NCI-H748 (cell line): ENCODE measurements at regions not wholly inside any gene's neighbourhood (a gene's known extent, or its start where the extent isn't known, plus 50 kb on each side); places are given as distances from the start of the nearest gene placed in this dataset.
"Not testable (repeated sequence)": the region's sequence is repeated elsewhere in the genome, so short reads cannot be mapped to it uniquely, and the experiment has no call there.

Experiments used
- DNase-seq: peaks from one replicate; lab custom pipeline; 2025; ENCODE audit not compliant: unreplicated experiment; lab: John Stamatoyannopoulos, UW

GRCh38 chr4:84286048-84286447 is 213.0 kb downstream of the NKX6-1 start:
- no peak for DNase-seq

- DNase-seq: no peak
Measured at GRCh38 chr4:84279678-84280077, 219.4 kb downstream of the NKX6-1 start.

GRCh38 chr4:84277923-84278322 is 221.2 kb downstream of the NKX6-1 start:
- no peak for DNase-seq

GRCh38 chr4:84276752-84277151 is 222.3 kb downstream of the NKX6-1 start:
- DNase-seq: no peak

- DNase-seq: no peak
Measured at GRCh38 chr4:84269536-84270044, 229.5 kb downstream of the NKX6-1 start.

- DNase-seq: no peak
Measured at GRCh38 chr4:84264652-84265051, 234.4 kb downstream of the NKX6-1 start.

- no peak for DNase-seq
Measured at GRCh38 chr4:84263415-84263814, 235.7 kb downstream of the NKX6-1 start.

GRCh38 chr4:84260495-84260894 is 238.6 kb downstream of the NKX6-1 start:
- DNase-seq: no peak

- peak; percentile 40 for DNase-seq
Measured at GRCh38 chr4:84258905-84259830, 239.9 kb downstream of the NKX6-1 start.

- no peak for DNase-seq
Measured at GRCh38 chr4:84254537-84254936, 244.6 kb downstream of the NKX6-1 start.

GRCh38 chr4:84249521-84249920 is 249.6 kb downstream of the NKX6-1 start:
- no peak for DNase-seq

GRCh38 chr4:84245042-84245441 is 254.1 kb downstream of the NKX6-1 start:
- not testable (repeated sequence) for DNase-seq

GRCh38 chr4:84244346-84244801 is 254.7 kb downstream of the NKX6-1 start:
- not testable (repeated sequence) for DNase-seq

GRCh38 chr4:84243685-84244084 is 255.4 kb downstream of the NKX6-1 start:
- no peak for DNase-seq

GRCh38 chr4:84239278-84239845 is 259.7 kb downstream of the NKX6-1 start:
- no peak for DNase-seq

- no peak for DNase-seq
Measured at GRCh38 chr4:84238247-84239090, 260.6 kb downstream of the NKX6-1 start.

- no peak for DNase-seq
Measured at GRCh38 chr4:84237008-84237407, 262.1 kb downstream of the NKX6-1 start.

GRCh38 chr4:84235126-84235944 is 263.8 kb downstream of the NKX6-1 start:
- no peak for DNase-seq

- no peak for DNase-seq
Measured at GRCh38 chr4:84232309-84233095, 266.6 kb downstream of the NKX6-1 start.
